Large intestine (tissue), 3 donors: ENCODE measurements at regions not wholly inside any gene's neighbourhood (a gene's known extent, or its start where the extent isn't known, plus 50 kb on each side); places are given as distances from the start of the nearest gene placed in this dataset.
A peak's percentile ranks its signal among the peaks of the same experiment; 100 is the strongest.
"Not testable (repeated sequence)": the region's sequence is repeated elsewhere in the genome, so short reads cannot be mapped to it uniquely, and the experiment has no call there.

ENCODE experiments used
- DNase-seq, 2 donors: peaks; one replicate each; pipeline versions ENCODE4 v3.0.0 to v3.0.0-alpha.2; 2013
- H3K27ac ChIP-seq: one replicate; pipeline ENCODE4 v1.5.1; 2013; ENCODE audit warnings: low read length
- H3K27me3 ChIP-seq: 2 replicates; pipeline ENCODE4 v1.6.1; 2013; ENCODE audit warnings: low read length; ENCODE audit not compliant: control insufficient read depth, insufficient read depth
- H3K36me3 ChIP-seq: 2 replicates; pipeline ENCODE4 v1.6.1; 2013; ENCODE audit warnings: low read length; ENCODE audit not compliant: control insufficient read depth, insufficient read depth
- H3K4me1 ChIP-seq: one replicate; pipeline ENCODE4 v1.6.1; 2013; ENCODE audit warnings: low read length; ENCODE audit not compliant: control insufficient read depth, insufficient read depth
- H3K4me3 ChIP-seq: one replicate; pipeline ENCODE4 v1.5.1; 2013; ENCODE audit warnings: low read length
- H3K9me3 ChIP-seq: one replicate; pipeline ENCODE4 v1.6.1; 2013; ENCODE audit warnings: mild to moderate bottlenecking, low read depth, low read length, moderate library complexity; ENCODE audit not compliant: control insufficient read depth
- WGBS: methylation state at CpG from one replicate; pipeline ENCODE4 v1.1.5; 2013; ENCODE audit warnings: low lambda C conversion rate; ENCODE audit not compliant: insufficient coverage; 5-methylcytosine and 5-hydroxymethylcytosine counted together

DNA sequence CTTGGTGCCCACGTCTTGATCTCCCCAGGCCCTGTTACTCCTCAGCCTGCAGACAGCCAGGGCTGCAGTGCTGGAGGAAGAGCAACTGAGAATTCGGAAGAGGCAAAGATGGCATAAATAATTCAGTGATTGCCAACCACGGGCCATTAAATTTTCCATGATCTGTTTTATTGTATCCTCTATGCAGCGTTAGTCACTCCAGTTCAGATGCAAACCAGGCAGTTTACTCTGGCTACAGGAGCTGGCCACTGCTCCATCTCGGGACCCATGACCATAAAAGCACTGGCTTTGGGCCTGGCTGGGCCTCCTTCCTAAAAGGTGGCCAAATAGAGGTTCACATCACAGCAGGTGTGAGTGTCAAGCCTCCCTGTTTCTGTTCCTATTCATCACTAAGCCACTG is 137.6 kb upstream of the TLE3 start:
- no peak overlapping the region for H3K4me3 ChIP-seq
- no peaks in the 10 kb centered on the region for H3K4me1 ChIP-seq
- DNase-seq = no peak
- H3K27me3 ChIP-seq = peaks cover under 1% of the 10 kb centered on the region
- no peaks in the 10 kb centered on the region for H3K36me3 ChIP-seq
- peaks cover 6% of the 10 kb centered on the region for H3K9me3 ChIP-seq
- no peak overlapping the region for H3K27ac ChIP-seq
- no CpG with 5 or more reads among the region's 5 CpGs for WGBS

DNA sequence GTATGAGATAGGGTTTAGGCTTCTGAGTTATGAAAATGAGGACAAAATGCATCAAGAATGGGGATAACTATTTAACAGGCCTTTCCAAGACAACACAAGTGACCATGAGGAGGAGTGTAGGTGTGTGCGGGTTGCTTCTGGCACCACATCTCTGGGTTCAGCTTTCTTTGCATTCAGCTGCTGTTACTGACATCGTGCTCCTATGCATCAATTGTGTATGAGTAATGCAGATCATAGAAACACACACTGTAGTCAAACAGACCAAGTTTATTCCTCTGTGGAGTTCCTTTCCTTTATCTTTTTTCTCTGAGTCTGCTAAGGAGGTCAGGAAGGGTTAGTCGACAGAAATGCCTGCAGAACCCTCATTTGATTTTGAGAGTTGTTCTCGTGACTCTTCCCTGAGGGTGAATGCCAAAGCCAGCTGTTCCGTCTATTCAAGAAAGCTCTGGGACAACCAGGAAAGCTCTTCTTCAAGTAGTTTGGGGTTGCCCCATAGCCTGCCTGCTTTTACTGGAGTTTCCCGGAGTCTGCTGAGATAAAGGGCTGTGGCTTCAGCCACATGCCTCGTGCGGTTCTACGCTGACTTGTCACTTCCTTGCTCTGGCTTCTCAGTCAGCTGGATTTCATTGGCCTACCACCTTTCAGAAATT is 136.7 kb upstream of the TLE3 start:
- no peak overlapping the region for H3K4me3 ChIP-seq
- H3K4me1 ChIP-seq = no peaks in the 10 kb centered on the region
- no peaks in the 10 kb centered on the region for H3K36me3 ChIP-seq
- no CpG with 5 or more reads among the region's 9 CpGs for WGBS
- H3K27me3 ChIP-seq = no peaks in the 10 kb centered on the region
- H3K9me3 ChIP-seq = peaks cover 6% of the 10 kb centered on the region
- H3K27ac ChIP-seq = no peak overlapping the region
- no peak for DNase-seq

DNA sequence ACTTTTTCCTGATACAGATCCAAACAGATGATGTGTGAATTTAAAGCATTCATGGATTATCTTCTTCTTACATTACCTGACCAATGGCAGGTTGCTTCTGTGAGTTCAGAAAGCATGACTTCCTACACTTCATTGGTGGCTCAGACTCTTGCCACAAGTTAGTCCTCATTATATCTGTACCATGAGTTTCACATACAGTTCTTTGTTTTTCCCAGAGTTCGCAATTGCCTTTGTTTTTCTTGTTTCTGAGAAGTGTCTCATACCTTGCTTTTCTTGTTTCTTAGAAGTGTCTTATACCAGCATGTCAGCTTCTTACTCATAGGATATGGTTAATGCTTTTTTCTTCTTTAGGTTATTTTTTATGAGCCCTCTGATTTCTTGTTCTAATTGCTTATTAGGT is 133.8 kb upstream of the TLE3 start:
- no peak overlapping the region for H3K27ac ChIP-seq
- no peak overlapping the region for H3K4me3 ChIP-seq
- WGBS = 100% methylated on average over 1 of the region's 1 CpG
- H3K4me1 ChIP-seq = no peaks in the 10 kb centered on the region
- DNase-seq = no peak
- no peaks in the 10 kb centered on the region for H3K27me3 ChIP-seq
- H3K36me3 ChIP-seq = no peaks in the 10 kb centered on the region
- H3K9me3 ChIP-seq = peaks cover 6% of the 10 kb centered on the region

DNA sequence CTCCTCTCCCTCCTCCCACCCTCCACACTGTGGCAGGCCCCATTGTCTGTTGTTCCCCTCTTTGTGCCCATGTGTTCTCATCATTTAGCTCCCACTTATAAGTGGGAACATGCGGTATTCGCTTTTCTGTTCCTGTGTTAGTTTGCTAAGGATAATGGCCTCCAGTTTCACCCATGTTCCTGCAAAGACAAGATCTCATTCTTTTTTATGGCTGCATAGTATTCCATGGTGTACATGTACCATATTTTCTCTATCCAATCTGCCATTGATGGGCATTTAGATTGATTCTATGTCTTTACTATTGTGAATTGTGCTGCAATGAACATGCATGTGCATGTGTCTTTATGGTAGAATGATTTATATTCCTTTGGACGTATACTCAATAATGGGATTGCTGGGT is 130.2 kb upstream of the TLE3 start:
- not testable (repeated sequence) for H3K36me3 ChIP-seq, H3K4me1 ChIP-seq, H3K27ac ChIP-seq, H3K9me3 ChIP-seq, DNase-seq, H3K4me3 ChIP-seq, H3K27me3 ChIP-seq
- WGBS = no CpG with 5 or more reads among the region's 3 CpGs

DNA sequence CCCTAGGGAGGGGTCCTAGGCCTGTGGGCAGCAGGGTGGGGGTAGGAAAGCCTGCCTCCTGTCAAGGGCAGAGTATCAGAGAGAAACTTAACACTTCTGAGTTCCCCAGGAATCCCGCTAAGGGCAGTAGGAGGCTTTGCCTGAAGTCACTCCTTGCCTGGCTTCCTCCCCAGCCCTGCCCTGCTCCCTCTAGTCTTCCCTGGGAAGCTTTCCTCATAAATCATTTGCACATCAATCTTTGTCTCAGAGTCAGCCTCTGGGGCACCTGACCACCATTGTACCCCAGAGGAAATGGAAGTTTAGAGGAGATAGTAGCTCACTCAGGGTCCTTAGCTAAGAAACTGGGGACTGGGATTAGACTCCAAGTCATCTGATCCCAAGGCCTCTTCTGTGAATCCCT is 129.4 kb upstream of the TLE3 start:
- peaks cover 2% of the 10 kb centered on the region for H3K9me3 ChIP-seq
- H3K4me3 ChIP-seq = no peak overlapping the region
- H3K4me1 ChIP-seq = no peaks in the 10 kb centered on the region
- no peak overlapping the region for H3K27ac ChIP-seq
- no CpG with 5 or more reads among the region's 1 CpG for WGBS
- no peak for DNase-seq
- H3K36me3 ChIP-seq = no peaks in the 10 kb centered on the region
- peaks cover 5% of the 10 kb centered on the region for H3K27me3 ChIP-seq

GRCh38 chr15:70226337-70226980 is 128.7 kb upstream of the TLE3 start:
- H3K27ac ChIP-seq = no peak overlapping the region
- H3K27me3 ChIP-seq = peaks cover 5% of the 10 kb centered on the region
- WGBS = no CpG with 5 or more reads among the region's 12 CpGs
- no peaks in the 10 kb centered on the region for H3K4me1 ChIP-seq
- DNase-seq = no peak
- H3K9me3 ChIP-seq = peaks cover 2% of the 10 kb centered on the region
- no peak overlapping the region for H3K4me3 ChIP-seq
- no peaks in the 10 kb centered on the region for H3K36me3 ChIP-seq

DNA sequence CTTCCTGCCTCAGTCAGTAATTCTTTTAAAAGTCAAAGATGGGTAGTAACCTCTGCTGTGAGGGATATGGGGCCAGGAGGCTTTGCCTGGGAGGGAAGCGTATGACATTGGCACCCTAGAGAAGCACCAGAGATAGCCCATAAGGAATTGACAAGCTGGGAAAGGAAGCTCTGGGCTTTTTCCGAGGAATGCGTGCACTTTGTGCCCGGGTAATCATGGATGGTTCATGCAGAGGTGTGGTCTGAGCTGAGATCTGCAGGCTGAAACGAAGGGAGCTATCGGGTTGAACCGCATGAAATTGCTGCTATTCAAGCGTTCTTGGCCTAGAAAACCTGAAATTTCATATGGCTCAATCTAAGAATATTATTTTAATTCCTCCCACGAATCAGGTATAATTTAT is 127.7 kb upstream of the TLE3 start:
- Histone ChIP-seq H3K27me3 (peaks cover 10% of the 10 kb centered on the region), H3K4me3 (no peak overlapping the region), H3K36me3 (no peaks in the 10 kb centered on the region), H3K9me3 (no peaks in the 10 kb centered on the region), H3K27ac (no peak overlapping the region), H3K4me1 (no peaks in the 10 kb centered on the region)
- WGBS = no CpG with 5 or more reads among the region's 9 CpGs
- peak; percentile 63 to 74 for DNase-seq

- 88% methylated on average over 1 of the region's 2 CpGs for WGBS
- no peak overlapping the region for H3K27ac ChIP-seq
- no peak overlapping the region for H3K4me3 ChIP-seq
- no peaks in the 10 kb centered on the region for H3K4me1 ChIP-seq
- peaks cover 16% of the 10 kb centered on the region for H3K27me3 ChIP-seq
- H3K36me3 ChIP-seq = no peaks in the 10 kb centered on the region
- no peak for DNase-seq
- no peaks in the 10 kb centered on the region for H3K9me3 ChIP-seq
Measured at GRCh38 chr15:70222606-70223005, 124.9 kb upstream of the TLE3 start.

- H3K27me3 ChIP-seq = peaks cover 21% of the 10 kb centered on the region
- 60% methylated on average over 1 of the region's 6 CpGs for WGBS
- DNase-seq = no peak
- H3K9me3 ChIP-seq = no peaks in the 10 kb centered on the region
- H3K27ac ChIP-seq = no peak overlapping the region
- H3K4me3 ChIP-seq = no peak overlapping the region
- H3K36me3 ChIP-seq = no peaks in the 10 kb centered on the region
- no peaks in the 10 kb centered on the region for H3K4me1 ChIP-seq
Measured at GRCh38 chr15:70220490-70221096, 122.9 kb upstream of the TLE3 start.

DNA sequence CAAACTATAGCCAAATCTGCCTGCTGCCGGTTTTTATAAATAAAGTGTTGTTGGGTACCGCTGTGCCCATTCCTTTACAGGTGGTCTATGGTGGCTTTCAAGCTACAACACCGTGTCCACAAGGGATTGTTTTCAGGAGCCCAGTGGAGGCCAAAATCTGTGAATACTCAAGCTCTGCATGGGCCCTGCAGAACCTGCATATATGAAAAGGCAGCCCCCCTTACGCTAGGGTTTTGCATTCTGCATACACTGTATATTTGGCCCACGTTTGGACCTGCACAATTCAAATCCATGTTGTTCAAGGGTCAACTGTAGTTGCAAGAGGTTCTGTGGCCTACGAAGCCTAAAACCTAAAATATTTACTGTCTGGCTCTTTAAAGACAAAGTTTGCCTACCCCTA is 122.2 kb upstream of the TLE3 start:
- H3K27me3 ChIP-seq = peaks cover 22% of the 10 kb centered on the region
- H3K27ac ChIP-seq = no peak overlapping the region
- no peaks in the 10 kb centered on the region for H3K36me3 ChIP-seq
- no peaks in the 10 kb centered on the region for H3K4me1 ChIP-seq
- H3K4me3 ChIP-seq = no peak overlapping the region
- no CpG with 5 or more reads among the region's 6 CpGs for WGBS
- no peak for DNase-seq
- H3K9me3 ChIP-seq = no peaks in the 10 kb centered on the region
